WERI-Rb-1 (cell line): ENCODE measurements at regions not wholly inside any gene's neighbourhood (a gene's known extent, or its start where the extent isn't known, plus 50 kb on each side); places are given as distances from the start of the nearest gene placed in this dataset.

Source experiments
- DNase-seq: peaks from one replicate; pipeline ENCODE4 v3.0.0-alpha.2; 2020
- H3K27ac ChIP-seq: fragments of 250-450 bp; sonication (Bioruptor Pico); 2 replicates; pipeline ENCODE4 v1.5.1; 2020; ENCODE audit warnings: mild to moderate bottlenecking, moderate library complexity
- H3K27me3 ChIP-seq: fragments of 250-450 bp; sonication (Bioruptor Pico); 2 replicates; pipeline ENCODE4 v1.5.1; 2021; ENCODE audit warnings: mild to moderate bottlenecking, low read depth, moderate library complexity; ENCODE audit not compliant: insufficient read depth, severe bottlenecking
- H3K36me3 ChIP-seq: fragments of 250-450 bp; sonication (Bioruptor Pico); 2 replicates; pipeline ENCODE4 v1.5.1; 2020; ENCODE audit warnings: mild to moderate bottlenecking, moderate library complexity
- H3K4me3 ChIP-seq: 2 replicates; pipeline ENCODE4 v1.5.1; 2011; ENCODE audit warnings: low read depth, mild to moderate bottlenecking, control low read depth, low read length
- H3K9me3 ChIP-seq: fragments of 250-450 bp; sonication (Bioruptor Pico); 2 replicates; pipeline ENCODE4 v1.5.1; 2021; ENCODE audit warnings: mild to moderate bottlenecking, moderate library complexity; ENCODE audit not compliant: severe bottlenecking
- CTCF ChIP-seq: IDR thresholded peaks from 2 replicates; pipeline ENCODE4 v1.5.1; 2011; ENCODE audit warnings: low read depth, mild to moderate bottlenecking, control low read depth, inconsistent platforms, low read length

GRCh38 chr10:93206652-93207051 is 133.0 kb downstream of the CYP26A1 start:
- H3K27me3 ChIP-seq = no peaks in the 10 kb centered on the region
- no peak overlapping the region for H3K4me3 ChIP-seq
- H3K9me3 ChIP-seq = no peaks in the 10 kb centered on the region
- no peak for TF ChIP-seq CTCF
- no peak for DNase-seq
- no peaks in the 10 kb centered on the region for H3K36me3 ChIP-seq
- no peak overlapping the region for H3K27ac ChIP-seq

- TF ChIP-seq CTCF = no peak
- H3K27ac ChIP-seq = no peak overlapping the region
- no peaks in the 10 kb centered on the region for H3K36me3 ChIP-seq
- H3K4me3 ChIP-seq = no peak overlapping the region
- H3K27me3 ChIP-seq = no peaks in the 10 kb centered on the region
- H3K9me3 ChIP-seq = no peaks in the 10 kb centered on the region
- no peak for DNase-seq
Measured at GRCh38 chr10:93208717-93209464, 135.2 kb downstream of the CYP26A1 start.

GRCh38 chr10:93211991-93212390 is 138.3 kb downstream of the CYP26A1 start:
- TF ChIP-seq CTCF = no peak
- no peak overlapping the region for H3K27ac ChIP-seq
- no peak for DNase-seq

GRCh38 chr10:93215312-93215711 is 141.6 kb downstream of the CYP26A1 start:
- H3K9me3 ChIP-seq = no peaks in the 10 kb centered on the region
- TF ChIP-seq CTCF = no peak
- H3K27me3 ChIP-seq = no peaks in the 10 kb centered on the region
- no peak overlapping the region for H3K4me3 ChIP-seq
- H3K36me3 ChIP-seq = no peaks in the 10 kb centered on the region
- no peak for DNase-seq
- H3K27ac ChIP-seq = no peak overlapping the region

More at GRCh38 chr10:93211991-93212390, 138.3 kb downstream of the CYP26A1 start:
- Histone ChIP-seq H3K4me3 (no peak overlapping the region), H3K27me3 (no peaks in the 10 kb centered on the region), H3K9me3 (no peaks in the 10 kb centered on the region), H3K36me3 (no peaks in the 10 kb centered on the region)

GRCh38 chr10:93216341-93216985 is 142.8 kb downstream of the CYP26A1 start:
- DNase-seq = no peak

More at GRCh38 chr10:93216341-93216985, 142.8 kb downstream of the CYP26A1 start:
- H3K9me3 ChIP-seq = no peaks in the 10 kb centered on the region
- no peak overlapping the region for H3K27ac ChIP-seq
- H3K36me3 ChIP-seq = no peaks in the 10 kb centered on the region
- TF ChIP-seq CTCF = no peak
- no peak overlapping the region for H3K4me3 ChIP-seq
- H3K27me3 ChIP-seq = no peaks in the 10 kb centered on the region
